Midbrain (tissue), 1 donor: ENCODE measurements at regions not wholly inside any gene's neighbourhood (a gene's known extent, or its start where the extent isn't known, plus 50 kb on each side); places are given as distances from the start of the nearest gene placed in this dataset.

ENCODE experiments used
- DNase-seq: peaks from one replicate; lab custom pipeline; 2025; lab: John Stamatoyannopoulos, UW

DNA sequence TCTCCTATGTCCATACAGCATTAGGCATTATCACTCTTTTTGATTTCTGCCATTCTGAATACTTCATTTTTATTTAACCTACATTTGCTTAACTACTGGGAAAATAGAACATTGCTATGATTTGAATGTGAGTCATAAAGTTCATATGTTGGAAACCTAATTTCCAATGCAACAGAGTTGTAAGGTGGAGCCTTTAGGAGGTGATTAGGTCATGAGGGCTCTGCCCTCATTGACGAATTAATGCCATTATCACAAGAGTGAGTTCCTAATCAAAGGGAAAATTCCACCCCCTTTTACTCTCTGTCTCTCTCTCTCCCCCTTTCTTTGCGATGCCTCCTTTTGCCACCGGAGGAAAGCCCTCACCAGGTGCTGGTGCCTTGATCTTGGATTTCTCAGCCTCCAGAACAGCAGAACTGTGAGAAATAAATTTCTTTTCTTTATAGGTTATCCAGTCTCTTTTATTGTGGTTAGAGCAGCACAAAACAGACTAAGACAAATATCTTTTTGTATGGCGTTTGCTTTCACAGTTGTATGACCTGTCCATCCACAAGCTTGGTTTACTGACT lies 180.1 kb upstream of the ARID2 start:
- no peak for DNase-seq

DNA sequence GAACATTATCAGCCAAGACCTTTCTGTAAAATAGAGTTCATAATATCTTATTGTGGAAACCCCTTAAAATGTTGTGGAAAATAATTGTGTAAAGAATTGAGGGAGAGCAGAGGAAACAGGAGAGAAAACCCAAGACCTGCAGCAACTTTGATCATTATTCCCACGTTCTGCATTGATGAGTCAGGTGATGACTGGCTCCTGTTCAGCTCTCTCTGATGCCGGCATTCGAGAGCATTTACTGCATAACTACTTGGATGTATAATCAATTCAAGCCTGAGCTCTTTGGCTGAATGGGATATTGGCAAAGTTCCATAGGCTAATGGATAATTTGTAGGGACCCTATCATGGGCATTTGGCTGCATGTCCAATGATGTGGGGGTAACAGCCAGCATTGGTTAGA lies 176.3 kb upstream of the ARID2 start:
- no peak for DNase-seq

DNA sequence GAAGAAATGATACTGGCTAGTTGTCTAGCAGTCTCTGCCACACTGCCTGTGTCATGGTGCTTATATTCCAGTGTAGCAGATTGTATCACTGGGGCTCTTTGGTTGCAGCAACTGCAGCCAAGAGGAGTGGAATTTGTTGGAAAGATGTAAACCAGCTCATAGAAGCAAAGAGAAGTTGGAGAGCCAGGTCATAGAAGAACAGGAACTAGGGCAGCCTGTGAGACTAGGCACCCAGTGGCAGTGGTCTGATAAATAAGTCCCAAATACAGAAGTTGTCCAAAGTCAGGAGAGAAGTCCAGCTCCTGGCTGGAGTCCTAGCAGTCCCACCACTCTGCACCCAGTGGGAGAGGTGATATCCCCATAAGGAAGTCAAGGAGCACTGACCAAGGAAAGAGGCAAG lies 172.5 kb upstream of the ARID2 start:
- DNase-seq = peak; percentile 2

DNA sequence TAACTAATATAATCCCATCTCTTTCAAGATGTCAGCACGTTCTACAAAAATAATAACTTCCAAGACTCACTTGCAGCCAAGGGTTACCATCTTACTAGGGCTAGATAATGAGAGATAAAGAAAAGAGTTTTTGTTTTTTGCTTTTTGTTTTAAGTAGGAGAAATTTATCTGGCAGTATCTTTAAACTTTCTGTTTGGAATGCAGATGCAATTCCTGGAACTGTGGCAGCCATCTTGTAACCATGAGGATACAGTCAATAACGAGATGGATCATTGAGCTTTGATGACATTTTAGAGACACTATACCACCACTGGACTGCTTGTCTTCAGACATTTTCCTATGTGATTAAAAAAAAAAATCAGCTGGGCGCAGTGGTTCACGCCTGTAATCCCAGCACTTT lies 171.2 kb upstream of the ARID2 start:
- no peak for DNase-seq

DNA sequence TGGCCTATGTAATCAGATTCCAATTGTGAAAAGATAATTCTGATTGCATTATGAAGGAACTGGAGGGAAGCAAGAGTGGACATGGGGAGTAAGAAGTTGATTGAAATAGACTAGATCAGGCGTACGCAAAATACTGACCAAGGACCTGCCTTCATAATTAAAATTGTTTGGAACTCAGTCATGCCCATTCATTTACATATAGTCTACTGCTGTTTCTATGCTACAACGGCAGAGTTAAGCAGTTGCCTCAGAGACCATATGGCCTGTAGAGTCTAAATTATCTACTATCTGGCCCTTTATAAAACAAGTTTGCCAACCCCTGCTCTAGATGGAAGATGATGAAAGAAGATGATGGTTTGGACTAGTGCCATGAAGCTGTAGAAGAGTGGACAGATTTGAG lies 170.0 kb upstream of the ARID2 start:
- no peak for DNase-seq

DNA sequence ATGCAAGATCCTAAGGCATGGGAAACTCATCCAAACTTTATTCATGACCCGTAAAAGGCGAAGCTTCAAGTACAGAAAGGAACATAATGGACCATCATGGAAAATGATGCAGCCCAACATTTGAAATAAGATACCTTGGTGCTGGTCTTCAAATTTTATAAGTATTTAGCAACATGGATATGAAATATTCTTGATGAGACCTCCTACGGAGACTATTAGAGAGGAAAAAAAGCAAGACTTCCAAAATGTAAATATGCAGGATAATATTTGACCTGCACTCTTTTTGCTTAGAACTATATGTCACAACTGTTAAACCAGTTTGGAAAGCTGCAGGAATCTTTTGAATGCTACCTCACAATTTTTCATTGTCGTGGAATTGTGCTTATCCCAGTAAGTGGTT lies 168.8 kb upstream of the ARID2 start:
- DNase-seq = no peak

DNA sequence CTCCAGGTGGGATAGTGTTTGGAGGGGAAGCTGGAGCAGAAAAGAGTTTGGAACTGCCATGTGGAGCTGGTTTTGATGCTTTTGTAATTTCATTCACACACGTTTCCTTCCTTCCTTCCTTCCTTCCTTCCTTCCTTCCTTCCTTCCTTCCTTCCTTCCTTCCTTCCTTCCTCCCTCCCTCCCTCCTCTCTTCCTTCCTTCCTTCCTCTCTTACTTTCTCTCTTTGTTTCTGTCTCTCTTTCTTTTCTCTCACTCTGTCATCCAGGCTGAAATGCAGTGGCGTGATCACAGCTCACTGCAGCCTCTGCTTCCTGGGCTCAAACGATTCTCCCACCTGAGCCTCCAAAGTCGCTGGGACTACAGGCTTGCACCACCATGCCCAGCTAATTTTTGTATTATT lies 168.0 kb upstream of the ARID2 start:
- DNase-seq = no peak

DNA sequence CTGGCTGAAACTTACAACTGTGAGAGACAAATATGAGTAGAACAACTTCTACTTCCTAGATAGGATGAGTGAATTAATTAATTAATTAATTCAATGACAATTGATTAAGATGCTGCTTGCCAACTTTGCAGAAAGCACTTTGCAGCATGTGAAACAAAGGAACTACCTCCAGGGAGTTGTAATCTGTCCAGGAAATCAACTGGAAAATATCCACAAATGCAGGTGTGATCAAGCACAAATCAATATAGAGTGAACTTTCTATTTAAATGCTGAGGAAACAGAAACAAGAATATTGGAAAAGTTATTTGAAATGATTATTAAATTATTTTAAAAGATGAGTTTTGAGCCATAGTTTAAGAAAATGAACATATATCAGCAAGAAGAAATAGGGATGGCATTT lies 163.9 kb upstream of the ARID2 start:
- no peak for DNase-seq

DNA sequence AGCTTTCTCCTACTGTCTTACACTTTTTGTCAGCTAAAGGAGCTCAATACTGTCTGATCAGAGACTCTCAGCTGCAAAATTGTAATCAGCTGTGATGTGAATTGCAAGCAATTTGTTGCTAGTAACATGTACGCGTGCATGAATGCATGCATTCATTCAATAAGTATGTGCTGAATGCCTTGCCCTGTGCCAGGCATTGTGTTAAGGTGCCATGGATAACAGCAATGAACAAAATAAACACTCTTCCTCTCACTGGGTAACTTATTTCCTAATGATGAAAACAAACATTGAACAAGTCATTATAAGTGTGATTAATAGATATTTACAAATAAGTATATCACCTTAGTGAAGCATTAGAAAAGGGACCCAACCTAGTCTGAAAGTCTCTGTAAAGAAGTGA lies 163.2 kb upstream of the ARID2 start:
- no peak for DNase-seq

DNA sequence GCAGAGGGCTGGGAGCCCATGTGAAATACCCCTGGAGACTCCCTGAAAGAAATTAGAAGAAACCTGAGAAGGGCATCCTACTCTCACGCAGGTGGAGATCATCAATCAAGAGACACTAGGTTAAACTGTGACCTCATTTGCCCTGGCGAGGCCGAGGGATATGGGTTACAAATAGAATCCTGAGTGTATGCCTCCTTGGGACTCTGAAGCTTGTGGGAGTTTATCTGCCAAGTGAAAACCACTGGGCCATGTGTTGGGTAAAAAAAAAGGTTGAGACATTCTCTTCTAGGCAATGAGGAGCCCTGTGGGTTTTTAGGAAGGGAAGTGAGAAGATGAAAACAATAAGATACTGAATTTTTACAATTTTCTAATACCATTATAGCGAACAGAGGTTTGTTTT lies 160.7 kb upstream of the ARID2 start:
- DNase-seq = no peak

DNA sequence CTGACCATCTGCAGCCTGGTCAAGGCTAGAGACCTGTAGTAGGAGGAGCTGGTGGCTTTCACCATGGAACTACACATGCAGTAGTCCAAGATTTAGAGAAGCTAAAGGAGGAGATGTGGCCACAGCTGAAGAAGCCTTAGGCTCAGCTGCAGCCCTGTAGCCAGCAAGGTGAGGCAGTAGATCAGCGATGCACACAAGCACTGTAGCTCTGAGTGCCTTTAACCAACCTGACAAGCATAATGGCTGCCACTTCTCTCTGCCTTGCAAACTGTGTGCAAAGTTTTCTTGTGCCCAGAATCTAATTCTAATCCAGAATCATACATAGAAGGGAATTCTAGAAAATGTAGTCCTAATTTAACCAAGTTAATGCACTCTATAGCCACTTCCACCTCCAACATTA lies 159.0 kb upstream of the ARID2 start:
- no peak for DNase-seq

DNA sequence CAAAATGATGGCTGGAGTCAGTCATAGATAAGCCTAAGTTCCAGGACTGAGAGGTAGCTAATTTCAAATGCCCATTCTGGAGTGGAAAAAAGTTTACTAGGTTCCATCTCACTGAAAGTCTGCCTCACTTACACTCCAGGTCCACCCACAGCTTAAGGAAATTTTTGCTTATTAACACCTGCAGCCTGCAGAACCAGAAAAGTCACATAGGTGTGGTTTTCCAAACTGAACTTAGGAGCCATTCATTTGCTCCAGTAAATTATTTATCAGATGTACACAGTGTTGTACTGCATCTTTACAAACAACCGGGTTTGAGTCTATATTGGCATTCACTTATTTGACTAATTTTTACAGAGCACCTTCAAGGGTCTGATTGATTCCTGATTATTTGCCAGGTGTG lies 157.4 kb upstream of the ARID2 start:
- DNase-seq = no peak

DNA sequence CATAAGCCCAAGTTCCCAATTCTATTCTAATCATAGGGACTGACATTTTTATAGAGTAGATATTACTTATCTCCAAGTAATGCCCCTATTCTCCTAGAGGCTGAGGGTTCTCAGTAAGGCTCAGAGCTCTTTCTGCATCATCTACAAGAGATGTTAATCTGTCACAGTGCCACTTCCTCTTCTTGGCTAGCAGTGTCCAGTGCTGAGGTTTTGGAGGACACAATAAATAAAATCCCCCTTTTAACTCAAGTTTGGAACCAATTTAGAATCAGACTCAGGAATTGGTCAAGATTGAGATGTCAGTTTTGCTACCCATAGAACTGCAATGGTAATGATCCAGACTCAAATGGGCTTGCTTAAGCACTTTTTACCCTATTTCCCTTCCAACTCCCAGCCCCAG lies 154.1 kb upstream of the ARID2 start:
- DNase-seq = no peak

DNA sequence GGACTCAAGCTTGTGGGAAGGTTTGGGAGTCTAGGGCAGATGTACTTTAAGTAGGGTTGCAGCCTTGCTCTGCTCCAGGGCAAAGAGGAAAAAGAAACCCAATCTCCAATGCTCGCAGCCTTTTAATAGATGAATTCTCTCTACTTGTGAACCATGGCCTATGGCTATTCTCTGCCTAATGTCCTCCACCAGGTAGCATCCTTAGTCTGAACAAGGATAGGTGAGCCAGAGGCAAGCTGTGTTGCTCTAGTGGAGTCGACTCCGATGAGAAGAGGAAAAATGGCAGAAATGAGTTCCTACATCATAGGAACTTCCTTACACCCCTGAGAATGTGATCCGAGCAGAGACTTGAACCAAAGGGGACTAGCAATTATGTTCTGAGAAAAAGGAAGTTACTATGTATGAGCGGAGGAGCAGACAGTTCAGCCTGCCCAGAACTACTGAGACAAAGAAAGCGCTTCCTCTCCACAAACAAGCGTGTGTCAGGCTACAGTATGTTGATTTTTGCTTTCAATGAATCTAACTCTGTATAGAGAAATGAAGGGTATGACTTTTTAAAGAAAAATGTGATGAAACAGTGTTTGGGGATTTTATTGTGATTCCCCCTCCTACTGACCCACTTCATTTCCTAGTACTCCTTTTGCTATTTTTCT lies 153.6 kb upstream of the ARID2 start:
- DNase-seq = peak; percentile 42

DNA sequence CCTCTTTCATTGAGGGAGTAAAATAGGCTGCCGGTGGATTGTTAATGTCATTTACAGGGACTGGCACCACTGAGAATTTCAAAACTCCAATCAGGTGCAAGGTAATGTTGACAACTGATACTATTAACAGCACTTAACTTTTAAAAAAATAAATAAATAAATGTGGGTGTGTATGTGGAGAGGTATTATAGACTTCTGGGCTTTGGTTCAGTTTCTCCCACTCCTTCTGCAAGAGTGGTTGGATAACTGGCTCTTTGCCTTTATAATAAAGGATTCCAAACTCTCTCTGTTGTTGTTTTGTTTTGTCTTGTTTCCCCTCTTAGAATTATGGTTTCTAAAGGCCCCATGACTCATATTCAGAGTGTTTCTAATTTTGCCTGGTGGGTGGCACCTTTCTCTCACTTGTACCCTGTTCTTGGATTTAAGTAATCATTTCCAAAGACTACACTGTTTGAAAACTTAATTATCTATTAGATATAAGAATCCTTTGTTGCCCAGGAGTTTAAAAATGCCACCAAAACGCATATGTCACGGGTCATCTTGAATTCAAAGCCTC lies 151.6 kb upstream of the ARID2 start:
- no peak for DNase-seq

DNA sequence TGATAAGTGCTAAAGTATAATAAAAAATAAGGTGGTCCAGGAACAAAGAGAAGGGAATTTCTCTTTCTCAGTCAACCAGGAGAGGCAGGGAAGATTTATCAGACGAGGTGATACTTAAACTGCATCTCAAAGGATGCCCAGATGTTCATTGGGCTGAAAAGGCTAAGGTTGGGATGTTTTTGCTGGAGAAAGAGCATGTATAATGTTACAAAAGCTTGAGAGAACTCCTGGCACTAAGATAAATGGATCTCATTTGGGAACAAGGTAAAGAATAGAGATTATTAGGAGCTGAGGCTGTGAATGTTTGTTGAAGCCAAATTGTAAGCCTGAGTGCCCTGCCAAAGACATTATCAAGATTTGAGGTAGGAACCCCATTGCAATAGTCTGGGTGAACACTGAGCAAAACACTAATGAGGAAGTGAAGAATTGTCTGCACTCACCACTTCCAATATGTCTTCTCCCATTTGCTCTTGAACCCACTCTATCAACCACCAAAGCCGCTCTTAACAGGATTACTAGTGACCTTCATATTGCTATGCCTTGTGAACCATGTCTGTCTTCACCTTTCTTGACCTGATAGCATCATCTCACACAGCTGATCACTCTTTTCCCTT lies 149.0 kb upstream of the ARID2 start:
- DNase-seq = no peak

DNA sequence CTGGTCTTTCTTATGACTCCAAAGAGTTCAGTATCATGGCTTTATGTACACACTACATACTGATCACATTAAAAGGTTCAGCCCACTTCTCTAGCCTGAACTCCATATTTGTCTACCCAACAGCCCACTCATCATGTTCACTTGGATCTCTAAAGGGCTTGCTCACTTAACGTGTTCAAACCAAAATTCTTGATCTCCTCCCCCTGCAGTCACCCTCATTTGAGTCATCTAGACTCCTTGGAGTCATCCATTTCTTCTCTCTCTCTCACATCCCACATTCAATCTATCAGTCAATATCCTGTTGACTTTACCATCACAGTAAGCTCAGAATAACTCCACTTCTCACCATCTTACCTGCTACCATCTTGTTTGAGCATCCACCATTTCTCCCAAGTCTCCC lies 148.4 kb upstream of the ARID2 start:
- no peak for DNase-seq

DNA sequence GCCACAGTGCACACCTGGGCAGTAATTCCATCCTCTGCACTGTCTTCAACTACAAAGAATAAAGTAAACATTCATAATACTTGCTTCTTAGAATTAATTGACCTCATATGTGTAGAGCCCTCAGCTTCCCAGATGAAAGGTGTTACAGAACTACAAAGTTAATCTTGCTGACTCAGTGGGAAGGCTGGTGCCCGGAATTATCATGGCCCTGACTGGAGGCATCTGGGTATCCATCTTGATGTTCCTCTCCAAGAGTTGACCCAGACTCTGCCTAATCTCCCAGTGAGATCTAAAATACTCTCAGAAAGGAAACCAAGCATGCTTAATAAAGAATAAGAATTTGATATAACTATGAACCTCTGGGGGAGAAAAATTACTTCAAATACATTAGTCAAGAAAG lies 147.0 kb upstream of the ARID2 start:
- DNase-seq = no peak

DNA sequence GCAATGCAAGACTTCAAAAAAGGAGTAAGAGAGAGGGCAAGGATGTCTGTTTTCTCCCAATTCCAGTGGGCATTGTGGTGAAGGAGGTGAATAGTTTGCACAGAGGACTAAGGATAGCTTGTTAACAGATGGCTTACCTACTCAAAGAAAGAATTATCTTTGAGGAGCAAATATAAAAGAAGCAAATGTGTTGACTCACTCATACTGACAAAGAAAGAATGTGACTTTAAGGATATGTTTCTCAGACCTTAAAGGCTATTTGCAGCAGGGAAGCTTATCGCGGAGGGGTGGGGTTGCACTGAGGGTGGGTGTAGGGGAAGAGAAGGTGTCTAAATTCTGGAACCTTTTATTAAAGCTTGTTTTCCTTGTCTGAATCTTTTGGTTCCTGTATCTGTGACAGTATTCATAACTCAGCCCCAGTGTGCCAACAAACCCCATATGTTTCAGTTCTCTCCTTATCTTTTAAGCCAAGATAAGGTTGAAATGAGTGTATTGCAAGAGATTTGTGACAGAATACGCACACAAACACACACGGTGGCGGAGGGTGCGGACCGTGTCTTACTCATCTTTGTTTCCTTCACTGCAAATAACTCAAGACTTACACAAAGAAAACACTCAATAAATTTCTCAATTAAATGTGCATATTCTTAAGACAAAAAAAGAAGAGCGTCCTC lies 146.4 kb upstream of the ARID2 start:
- no peak for DNase-seq

DNA sequence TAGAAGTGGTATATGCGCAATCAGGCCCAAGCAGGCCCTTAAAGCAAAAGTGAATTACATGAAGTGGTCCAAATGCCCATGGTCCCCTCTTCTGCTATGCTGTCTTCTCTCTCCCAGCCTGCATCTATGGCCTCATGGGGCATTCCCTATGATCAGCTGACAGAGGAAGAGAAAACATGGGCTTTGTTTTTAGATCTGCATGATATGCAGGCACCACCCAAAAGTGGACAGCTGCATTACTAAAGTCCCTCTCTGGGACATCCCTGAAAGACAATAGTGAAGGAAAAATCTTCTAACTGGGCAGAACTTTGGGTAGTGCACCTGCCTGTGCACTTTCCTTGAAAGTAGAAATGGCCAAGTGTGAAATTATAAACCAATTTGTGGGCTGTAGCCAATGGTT lies 145.2 kb upstream of the ARID2 start:
- DNase-seq = no peak

DNA sequence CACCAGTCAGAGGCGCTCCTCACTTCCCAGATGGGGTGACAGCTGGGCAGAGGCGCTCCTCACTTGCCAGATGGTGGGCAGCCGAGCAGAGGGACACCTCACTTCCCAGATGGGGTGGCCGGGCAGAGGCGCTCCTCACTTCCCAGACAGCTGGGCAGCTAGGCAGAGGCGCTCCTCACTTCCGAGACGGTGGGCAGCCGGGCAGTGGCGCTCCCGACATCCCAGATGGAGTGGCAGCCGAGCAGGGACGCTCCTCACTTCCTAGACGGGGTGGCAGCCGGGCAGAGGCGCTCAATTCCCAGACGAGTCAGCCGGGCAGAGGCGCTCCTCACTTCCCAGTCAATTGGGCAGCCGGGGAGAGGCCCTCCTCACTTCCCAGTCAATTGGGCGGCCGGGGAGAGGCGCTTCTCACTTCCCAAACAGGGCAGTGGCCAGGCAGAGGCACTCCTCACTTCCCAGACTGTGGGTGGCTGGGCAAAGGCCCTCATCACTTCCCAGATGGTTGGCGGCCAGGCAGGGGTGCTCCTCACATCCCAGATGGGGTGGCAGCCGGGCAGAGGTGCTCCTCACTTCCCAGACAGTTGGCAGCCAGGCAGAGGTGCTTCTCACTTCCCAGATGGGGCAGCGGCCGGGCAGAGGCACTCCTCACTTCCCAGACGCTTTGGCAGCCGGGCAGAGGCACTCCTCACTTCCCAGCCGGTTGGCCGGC lies 143.8 kb upstream of the ARID2 start:
- no peak for DNase-seq

DNA sequence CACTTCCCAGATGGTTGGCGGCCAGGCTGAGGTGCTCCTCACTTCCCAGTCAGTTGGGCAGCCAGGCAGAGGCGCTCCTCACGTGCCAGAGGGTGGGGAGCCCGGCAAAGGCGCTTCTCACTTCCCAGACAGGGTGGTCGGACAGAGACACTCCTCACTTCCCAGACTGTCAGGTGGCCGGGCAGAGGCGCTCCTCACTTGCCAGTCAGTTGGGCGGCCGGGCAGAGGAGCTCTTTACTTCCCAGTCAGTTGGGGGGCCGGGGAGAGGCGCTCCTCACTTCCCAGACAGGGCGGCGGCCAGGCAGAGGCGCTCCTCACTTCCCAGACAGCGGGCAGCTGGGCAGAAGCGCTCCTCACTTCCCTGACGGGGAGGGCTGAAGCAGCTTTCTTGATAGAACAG lies 143.0 kb upstream of the ARID2 start:
- no peak for DNase-seq

DNA sequence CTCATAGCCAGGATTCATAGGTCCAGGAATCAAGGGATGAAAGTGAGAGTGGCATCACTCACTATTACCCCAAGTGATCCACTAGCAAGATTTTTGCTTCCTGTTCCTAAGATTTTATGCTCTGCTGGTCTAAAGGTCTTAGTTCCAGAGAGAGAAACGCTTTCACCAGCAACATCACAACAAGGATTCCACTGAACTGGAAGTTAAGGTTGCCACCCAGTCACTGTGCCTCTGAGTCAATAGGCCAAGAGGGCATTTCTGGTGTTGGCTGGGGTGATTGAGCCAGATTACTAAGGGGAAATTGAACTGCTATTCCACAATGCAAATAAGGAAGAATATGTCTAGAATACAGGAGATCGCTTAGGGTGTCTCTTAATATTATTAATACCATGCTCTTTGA lies 142.5 kb upstream of the ARID2 start:
- no peak for DNase-seq
